Upper lobe of right lung (tissue), 1 donor: ENCODE measurements at regions not wholly inside any gene's neighbourhood (a gene's known extent, or its start where the extent isn't known, plus 50 kb on each side); places are given as distances from the start of the nearest gene placed in this dataset.

Source experiments
- ATAC-seq: fragments of 200-7000 bp; cut with Tn5 transposase; one replicate; pipeline ENCODE4 v1.9.1; 2020; ENCODE audit warnings: mild to moderate bottlenecking, moderate library complexity
- DNase-seq: peaks from one replicate; pipeline ENCODE4 v3.0.0-alpha.2; 2020
- H3K27ac ChIP-seq: fragments of 200-600 bp; one replicate; pipeline ENCODE4 v1.8.0; 2022
- H3K27me3 ChIP-seq: fragments of 200-600 bp; one replicate; pipeline ENCODE4 v1.8.0; 2022; ENCODE audit warnings: mild to moderate bottlenecking
- H3K36me3 ChIP-seq: fragments of 200-600 bp; one replicate; pipeline ENCODE4 v1.8.0; 2022
- H3K4me1 ChIP-seq: fragments of 200-600 bp; one replicate; pipeline ENCODE4 v1.8.0; 2022
- H3K4me3 ChIP-seq: fragments of 200-600 bp; one replicate; pipeline ENCODE4 v1.8.0; 2022; ENCODE audit warnings: mild to moderate bottlenecking
- H3K9me3 ChIP-seq: fragments of 200-600 bp; one replicate; pipeline ENCODE4 v1.8.0; 2022
- CTCF ChIP-seq: fragments of 200-600 bp; IDR thresholded peaks from one replicate; pipeline ENCODE4 v1.8.0; 2022; ENCODE audit warnings: antibody characterized with exemption
- intact Hi-C: fragments of 100-400 bp; cut with DNase I; formaldehyde crosslinking; loops from one replicate; pipeline ENCODE4 v1.11.0; 2022
- donor health status: DM: no; HTN: yes; CAD: no; lungs with severe emphysema.

GRCh38 chr20:60808701-60809100, 443.4 kb upstream of the CDH4 start:
- DNase-seq, result no peak
- no peak for TF ChIP-seq CTCF
- intact Hi-C loops, result no loop called here

GRCh38 chr20:60810561-60810960, 441.5 kb upstream of the CDH4 start:
- no peaks in the 10 kb centered on the region for H3K36me3 ChIP-seq
- DNase-seq (no peak), ATAC-seq (no peak)
- intact Hi-C loops, result no loop called here
- H3K4me1 ChIP-seq, result no peaks in the 10 kb centered on the region
- no peak overlapping the region for H3K4me3 ChIP-seq
- no peaks in the 10 kb centered on the region for H3K9me3 ChIP-seq
- TF ChIP-seq CTCF, result no peak
- H3K27me3 ChIP-seq, result no peaks in the 10 kb centered on the region
- no peak overlapping the region for H3K27ac ChIP-seq

More at GRCh38 chr20:60808701-60809100, 443.4 kb upstream of the CDH4 start:
- H3K4me1 ChIP-seq, result no peaks in the 10 kb centered on the region
- ATAC-seq, result no peak
- H3K9me3 ChIP-seq, result no peaks in the 10 kb centered on the region
- H3K27ac ChIP-seq, result no peak overlapping the region
- no peaks in the 10 kb centered on the region for H3K36me3 ChIP-seq
- no peak overlapping the region for H3K4me3 ChIP-seq
- H3K27me3 ChIP-seq, result no peaks in the 10 kb centered on the region

GRCh38 chr20:60812561-60812960, 439.5 kb upstream of the CDH4 start:
- TF ChIP-seq CTCF, result no peak
- no peaks in the 10 kb centered on the region for H3K36me3 ChIP-seq
- DNase-seq, result no peak
- no peaks in the 10 kb centered on the region for H3K4me1 ChIP-seq
- H3K4me3 ChIP-seq, result no peak overlapping the region
- intact Hi-C loops, result no loop called here
- H3K27me3 ChIP-seq, result no peaks in the 10 kb centered on the region
- H3K9me3 ChIP-seq, result no peaks in the 10 kb centered on the region
- ATAC-seq, result no peak
- H3K27ac ChIP-seq, result no peak overlapping the region

GRCh38 chr20:60813066-60813465, 439.0 kb upstream of the CDH4 start:
- ATAC-seq (no peak), DNase-seq (no peak)
- Histone ChIP-seq H3K4me3 (no peak overlapping the region), H3K4me1 (no peaks in the 10 kb centered on the region), H3K27me3 (no peaks in the 10 kb centered on the region), H3K9me3 (no peaks in the 10 kb centered on the region), H3K27ac (no peak overlapping the region), H3K36me3 (no peaks in the 10 kb centered on the region)
- TF ChIP-seq CTCF, result no peak
- intact Hi-C loops, result no loop called here

GRCh38 chr20:60815656-60816055, 436.4 kb upstream of the CDH4 start:
- no peak overlapping the region for H3K4me3 ChIP-seq
- no peaks in the 10 kb centered on the region for H3K4me1 ChIP-seq
- no peaks in the 10 kb centered on the region for H3K9me3 ChIP-seq
- intact Hi-C loops, result no loop called here
- no peak overlapping the region for H3K27ac ChIP-seq
- H3K27me3 ChIP-seq, result no peaks in the 10 kb centered on the region
- no peak for DNase-seq
- ATAC-seq, result no peak
- H3K36me3 ChIP-seq, result no peaks in the 10 kb centered on the region
- TF ChIP-seq CTCF, result no peak

- H3K4me3 ChIP-seq, result no peak overlapping the region
- ATAC-seq, result no peak
- H3K9me3 ChIP-seq, result no peaks in the 10 kb centered on the region
- H3K27me3 ChIP-seq, result no peaks in the 10 kb centered on the region
- no peak overlapping the region for H3K27ac ChIP-seq
- TF ChIP-seq CTCF, result no peak
- no peaks in the 10 kb centered on the region for H3K4me1 ChIP-seq
- intact Hi-C loops, result no loop called here
- no peaks in the 10 kb centered on the region for H3K36me3 ChIP-seq
- DNase-seq, result no peak
Measured at GRCh38 chr20:60816901-60817300, 435.2 kb upstream of the CDH4 start.
